Mammary epithelial cell (primary cell): ENCODE measurements at regions not wholly inside any gene's neighbourhood (a gene's known extent, or its start where the extent isn't known, plus 50 kb on each side); places are given as distances from the start of the nearest gene placed in this dataset.
"Not testable (repeated sequence)": the region's sequence is repeated elsewhere in the genome, so short reads cannot be mapped to it uniquely, and the experiment has no call there.

Experiments used
- CTCF ChIP-seq, 2 donors: IDR thresholded peaks in 1 of 2; conservative IDR thresholded peaks in 1 of 2; 2 replicates each; pipeline ENCODE4 v1.5.1; 2011 to 2012; ENCODE audit warnings: inconsistent platforms in 2 of 2, low read length in 2 of 2, mild to moderate bottlenecking in 2 of 2, control low read depth in 1 of 2, low read depth in 1 of 2; ENCODE audit not compliant: insufficient read depth in 1 of 2; ENCODE audit errors: extremely low read depth in 1 of 2
- EZH2 ChIP-seq: IDR thresholded peaks from 2 replicates; pipeline ENCODE4 v1.6.1; 2012; ENCODE audit warnings: low read length, inconsistent platforms, borderline replicate concordance

GRCh38 chr2:89153210-89153609, 461.7 kb downstream of the RPIA start:
- not testable (repeated sequence) for TF ChIP-seq CTCF (conservative IDR thresholded peaks at IDR 0.05 in 1 of 2, IDR thresholded peaks at IDR 0.05 in 1 of 2; ENCODE audit: extremely low read depth in 1 of 2, insufficient read depth in 1 of 2, low read depth in 1 of 2, low read length in 2 of 2); EZH2
